Smooth muscle cell (in vitro differentiated cells): ENCODE measurements at regions not wholly inside any gene's neighbourhood (a gene's known extent, or its start where the extent isn't known, plus 50 kb on each side); places are given as distances from the start of the nearest gene placed in this dataset.

ENCODE experiments used
- DNase-seq: peaks from one replicate; lab custom pipeline; 2025; ENCODE audit not compliant: unreplicated experiment; lab: John Stamatoyannopoulos, UW
- H2AFZ ChIP-seq: fragments of 200-600 bp; sonication (generic); 2 replicates; pipeline ENCODE4 v1.6.0; 2016; ENCODE audit warnings: antibody characterized with exemption, low read depth, mild to moderate bottlenecking
- H3F3A ChIP-seq: fragments of 200-600 bp; sonication (generic); 2 replicates; pipeline ENCODE4 v1.6.0; 2017; ENCODE audit warnings: antibody characterized with exemption, low read depth
- H3K27ac ChIP-seq: fragments of 200-600 bp; sonication (generic); 2 replicates; pipeline ENCODE4 v1.5.1; 2016; ENCODE audit warnings: low read depth, mild to moderate bottlenecking
- H3K27me3 ChIP-seq: fragments of 200-600 bp; sonication (generic); 2 replicates; pipeline ENCODE4 v1.6.1; 2016; ENCODE audit warnings: low read depth, mild to moderate bottlenecking
- H3K36me3 ChIP-seq: fragments of 200-600 bp; sonication (generic); 2 replicates; pipeline ENCODE4 v1.5.1; 2016; ENCODE audit warnings: low read depth
- H3K4me1 ChIP-seq: fragments of 200-600 bp; sonication (generic); 2 replicates; pipeline ENCODE4 v1.5.1; 2016; ENCODE audit warnings: low read depth
- H3K4me2 ChIP-seq: fragments of 200-600 bp; sonication (generic); 2 replicates; pipeline ENCODE4 v1.6.0; 2016; ENCODE audit warnings: mild to moderate bottlenecking
- H3K4me3 ChIP-seq: fragments of 200-600 bp; sonication (generic); 2 replicates; pipeline ENCODE4 v1.5.1; 2016; ENCODE audit warnings: mild to moderate bottlenecking
- H3K79me2 ChIP-seq: fragments of 200-600 bp; sonication (generic); 2 replicates; pipeline ENCODE4 v1.6.0; 2016; ENCODE audit warnings: low read depth, mild to moderate bottlenecking
- H3K9ac ChIP-seq: fragments of 200-600 bp; sonication (generic); 2 replicates; pipeline ENCODE4 v1.6.0; 2016; ENCODE audit warnings: low read depth
- H3K9me3 ChIP-seq: fragments of 200-600 bp; sonication (generic); replicated peaks from 2 replicates; pipeline ENCODE4 v1.5.1; 2016; ENCODE audit warnings: low read depth
- H4K20me1 ChIP-seq: fragments of 200-600 bp; sonication (generic); 2 replicates; pipeline ENCODE4 v1.6.0; 2016; ENCODE audit warnings: low read depth
- WGBS: methylation state at CpG from one replicate; pipeline ENCODE4 v1.1.7; 2016; ENCODE audit warnings: low lambda C conversion rate; 5-methylcytosine and 5-hydroxymethylcytosine counted together
- TF ChIP-seq, protein P1 (sequence below): fragments of 200-600 bp; sonication (generic); IDR thresholded peaks from 2 replicates; pipeline ENCODE4 v1.5.1; 2017; ENCODE audit warnings: borderline replicate concordance, mild to moderate bottlenecking, antibody characterized with exemption; ENCODE audit not compliant: insufficient read depth, poor library complexity, severe bottlenecking

DNA sequence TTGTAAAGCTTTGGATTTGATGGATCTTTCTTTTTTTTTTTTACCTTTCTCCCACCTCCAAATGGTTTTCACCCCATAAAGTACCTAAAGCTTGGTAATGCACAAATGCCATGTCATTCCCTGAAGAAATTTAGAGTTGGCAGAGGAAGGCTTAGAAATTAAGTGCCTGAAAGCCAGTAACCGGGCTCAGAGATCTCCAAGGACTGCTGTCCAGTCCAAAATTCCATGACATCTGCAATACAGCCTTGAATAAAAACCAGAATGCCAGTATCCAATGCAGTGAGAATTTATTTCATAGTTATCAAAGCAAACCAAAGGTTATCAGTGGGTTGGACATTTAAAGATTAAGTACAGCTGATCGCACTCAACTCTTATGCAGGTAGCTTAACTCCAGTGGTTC is 209.9 kb upstream of the RBBP8 start:
- H3K9ac ChIP-seq: no peak overlapping the region
- TF ChIP-seq, protein P1, sequence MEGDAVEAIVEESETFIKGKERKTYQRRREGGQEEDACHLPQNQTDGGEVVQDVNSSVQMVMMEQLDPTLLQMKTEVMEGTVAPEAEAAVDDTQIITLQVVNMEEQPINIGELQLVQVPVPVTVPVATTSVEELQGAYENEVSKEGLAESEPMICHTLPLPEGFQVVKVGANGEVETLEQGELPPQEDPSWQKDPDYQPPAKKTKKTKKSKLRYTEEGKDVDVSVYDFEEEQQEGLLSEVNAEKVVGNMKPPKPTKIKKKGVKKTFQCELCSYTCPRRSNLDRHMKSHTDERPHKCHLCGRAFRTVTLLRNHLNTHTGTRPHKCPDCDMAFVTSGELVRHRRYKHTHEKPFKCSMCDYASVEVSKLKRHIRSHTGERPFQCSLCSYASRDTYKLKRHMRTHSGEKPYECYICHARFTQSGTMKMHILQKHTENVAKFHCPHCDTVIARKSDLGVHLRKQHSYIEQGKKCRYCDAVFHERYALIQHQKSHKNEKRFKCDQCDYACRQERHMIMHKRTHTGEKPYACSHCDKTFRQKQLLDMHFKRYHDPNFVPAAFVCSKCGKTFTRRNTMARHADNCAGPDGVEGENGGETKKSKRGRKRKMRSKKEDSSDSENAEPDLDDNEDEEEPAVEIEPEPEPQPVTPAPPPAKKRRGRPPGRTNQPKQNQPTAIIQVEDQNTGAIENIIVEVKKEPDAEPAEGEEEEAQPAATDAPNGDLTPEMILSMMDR: no peak
- no peaks in the 10 kb centered on the region for H3K27me3 ChIP-seq
- no peak for DNase-seq
- no peaks in the 10 kb centered on the region for H3F3A ChIP-seq
- no peak overlapping the region for H3K4me2 ChIP-seq
- WGBS: 93% methylated on average over 2 of the region's 2 CpGs
- no peak overlapping the region for H3K4me3 ChIP-seq
- H3K4me1 ChIP-seq: no peaks in the 10 kb centered on the region
- H2AFZ ChIP-seq: no peak overlapping the region
- H3K79me2 ChIP-seq: no peaks in the 10 kb centered on the region
- no peaks in the 10 kb centered on the region for H3K36me3 ChIP-seq
- no peaks in the 10 kb centered on the region for H3K9me3 ChIP-seq
- H3K27ac ChIP-seq: no peak overlapping the region
- H4K20me1 ChIP-seq: no peaks in the 10 kb centered on the region

DNA sequence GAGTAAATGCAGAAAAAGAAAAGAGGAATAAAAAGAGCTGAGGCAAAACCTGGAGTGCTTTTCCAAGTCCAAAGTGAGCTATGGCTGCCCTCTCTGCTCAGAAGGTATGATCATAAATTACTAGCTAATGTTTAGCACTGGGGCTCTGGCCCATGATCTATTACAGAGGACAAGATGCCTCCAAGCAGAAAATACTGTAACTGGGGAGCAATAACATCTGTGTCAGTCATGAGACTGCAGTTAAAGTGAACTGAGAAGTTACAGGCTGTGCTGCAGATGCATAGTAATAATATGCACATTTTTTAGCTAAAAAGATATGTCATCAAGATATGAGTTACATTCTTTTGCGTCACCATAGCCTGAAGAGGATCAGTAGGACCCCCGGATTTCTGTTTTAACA is 209.4 kb upstream of the RBBP8 start:
- Histone ChIP-seq H3K27ac (no peak overlapping the region), H3K79me2 (no peaks in the 10 kb centered on the region), H3K9ac (no peak overlapping the region), H3K36me3 (no peaks in the 10 kb centered on the region), H4K20me1 (no peaks in the 10 kb centered on the region), H2AFZ (no peak overlapping the region), H3K4me2 (no peak overlapping the region), H3K4me3 (no peak overlapping the region), H3K27me3 (no peaks in the 10 kb centered on the region), H3K4me1 (no peaks in the 10 kb centered on the region), H3F3A (no peaks in the 10 kb centered on the region), H3K9me3 (no peaks in the 10 kb centered on the region)
- TF ChIP-seq, protein P1: no peak
- 67% methylated on average over 2 of the region's 2 CpGs for WGBS
- DNase-seq: no peak

- H3K27me3 ChIP-seq: no peaks in the 10 kb centered on the region
- no peak overlapping the region for H3K9ac ChIP-seq
- H3K4me1 ChIP-seq: no peaks in the 10 kb centered on the region
- no peaks in the 10 kb centered on the region for H3K36me3 ChIP-seq
- no peaks in the 10 kb centered on the region for H3K79me2 ChIP-seq
- no peak overlapping the region for H3K4me2 ChIP-seq
- H3K9me3 ChIP-seq: no peaks in the 10 kb centered on the region
- 86% methylated on average over 2 of the region's 2 CpGs for WGBS
- no peaks in the 10 kb centered on the region for H3F3A ChIP-seq
- H4K20me1 ChIP-seq: no peaks in the 10 kb centered on the region
- H3K4me3 ChIP-seq: no peak overlapping the region
- H3K27ac ChIP-seq: no peak overlapping the region
- DNase-seq: no peak
- H2AFZ ChIP-seq: no peak overlapping the region
- TF ChIP-seq, protein P1: no peak
Observed at GRCh38 chr18:22726469-22726868, 206.7 kb upstream of the RBBP8 start.

DNA sequence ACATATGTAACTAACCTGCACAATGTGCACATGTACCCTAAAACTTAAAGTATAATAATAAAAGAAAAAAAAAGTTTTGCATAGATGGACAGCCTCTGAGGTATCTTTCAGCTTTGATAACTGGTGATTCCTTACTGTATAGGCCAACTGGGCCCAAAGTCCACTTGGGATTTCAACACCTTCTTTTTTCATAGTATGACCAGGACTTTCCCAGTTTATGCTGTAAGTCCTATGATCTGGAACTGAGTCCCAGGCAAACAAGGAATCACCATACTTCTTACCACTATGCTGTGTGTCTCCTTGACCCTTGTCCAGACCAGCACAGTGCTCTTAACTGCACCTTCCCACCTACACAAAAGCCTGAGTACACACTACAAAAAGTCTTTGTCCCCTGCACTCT is 205.1 kb upstream of the RBBP8 start:
- Histone ChIP-seq H2AFZ (no peak overlapping the region), H3K27ac (no peak overlapping the region), H3K9me3 (no peaks in the 10 kb centered on the region), H3K4me1 (no peaks in the 10 kb centered on the region), H3K4me2 (no peak overlapping the region), H3K9ac (no peak overlapping the region), H3K27me3 (no peaks in the 10 kb centered on the region), H3K36me3 (no peaks in the 10 kb centered on the region), H3F3A (no peaks in the 10 kb centered on the region), H4K20me1 (no peaks in the 10 kb centered on the region), H3K4me3 (no peak overlapping the region), H3K79me2 (no peaks in the 10 kb centered on the region)
- TF ChIP-seq, protein P1: no peak
- no peak for DNase-seq
